ENCODE measurements at regions not wholly inside any gene's neighbourhood (a gene's known extent, or its start where the extent isn't known, plus 50 kb on each side); places are given as distances from the start of the nearest gene placed in this dataset.

GRCh38 chr1:222097588-222097987 is 355.7 kb upstream of the DUSP10 start:
- DNase-seq: no peak

GRCh38 chr1:222096883-222097282 is 355.0 kb upstream of the DUSP10 start:
- no peak for DNase-seq

- no peak for DNase-seq
Observed at GRCh38 chr1:222096476-222096772, 354.5 kb upstream of the DUSP10 start.

GRCh38 chr1:222095606-222096475 is 354.0 kb upstream of the DUSP10 start:
- DNase-seq: no peak

- DNase-seq: no peak
Observed at GRCh38 chr1:222093518-222093917, 351.6 kb upstream of the DUSP10 start.

GRCh38 chr1:222090103-222090502 is 348.2 kb upstream of the DUSP10 start:
- DNase-seq: no peak

- DNase-seq: no peak
Observed at GRCh38 chr1:222087221-222087920, 345.5 kb upstream of the DUSP10 start.

- no peak for DNase-seq
Observed at GRCh38 chr1:222084996-222085395, 343.1 kb upstream of the DUSP10 start.

GRCh38 chr1:222084048-222084447 is 342.2 kb upstream of the DUSP10 start:
- no peak for DNase-seq

- DNase-seq: no peak
Observed at GRCh38 chr1:222081859-222082258, 340.0 kb upstream of the DUSP10 start.

- no peak for DNase-seq
Observed at GRCh38 chr1:222079566-222079965, 337.7 kb upstream of the DUSP10 start.

- DNase-seq: no peak
Observed at GRCh38 chr1:222077206-222077605, 335.3 kb upstream of the DUSP10 start.

GRCh38 chr1:222074317-222074716 is 332.4 kb upstream of the DUSP10 start:
- DNase-seq: no peak

GRCh38 chr1:222073307-222073995 is 331.6 kb upstream of the DUSP10 start:
- no peak for DNase-seq

- DNase-seq: no peak
Observed at GRCh38 chr1:222071387-222071786, 329.5 kb upstream of the DUSP10 start.

GRCh38 chr1:222068937-222069336 is 327.0 kb upstream of the DUSP10 start:
- DNase-seq: no peak

GRCh38 chr1:222068101-222068500 is 326.2 kb upstream of the DUSP10 start:
- DNase-seq: no peak

GRCh38 chr1:222066539-222066938 is 324.6 kb upstream of the DUSP10 start:
- DNase-seq: no peak

GRCh38 chr1:222065234-222065633 is 323.3 kb upstream of the DUSP10 start:
- DNase-seq: no peak

- DNase-seq: no peak
Observed at GRCh38 chr1:222064388-222065211, 322.7 kb upstream of the DUSP10 start.

- no peak for DNase-seq
Observed at GRCh38 chr1:222062640-222063039, 320.8 kb upstream of the DUSP10 start.

GRCh38 chr1:222061711-222062359 is 319.9 kb upstream of the DUSP10 start:
- DNase-seq: no peak
